Neural cell (in vitro differentiated cells): ENCODE measurements at regions not wholly inside any gene's neighbourhood (a gene's known extent, or its start where the extent isn't known, plus 50 kb on each side); places are given as distances from the start of the nearest gene placed in this dataset.

Experiments
- H2AFZ ChIP-seq: fragments of 200-600, 300-800 bp; sonication (generic), shearing (Covaris generic); 2 replicates; pipeline ENCODE4 v1.6.0; 2014; ENCODE audit warnings: low read depth, mild to moderate bottlenecking, antibody characterized with exemption, low read length, moderate library complexity
- H3F3A ChIP-seq: fragments of 200-600 bp; shearing (Covaris generic); 2 replicates; pipeline ENCODE4 v1.6.1; 2016; ENCODE audit warnings: mild to moderate bottlenecking, moderate library complexity, mixed read lengths, antibody characterized with exemption, low read length; ENCODE audit not compliant: insufficient read depth, poor library complexity, severe bottlenecking
- H3K27ac ChIP-seq: fragments of 200-600, 300-800 bp; sonication (generic), shearing (Covaris generic); 2 replicates; pipeline ENCODE4 v1.5.1; 2014; ENCODE audit warnings: mild to moderate bottlenecking, low read length, moderate library complexity
- H3K27me3 ChIP-seq: fragments of 300-800, 200-600 bp; sonication (generic), shearing (Covaris generic); 2 replicates; pipeline ENCODE4 v1.6.0; 2014; ENCODE audit warnings: mild to moderate bottlenecking, low read depth, low read length, moderate library complexity; ENCODE audit not compliant: insufficient read depth
- H3K36me3 ChIP-seq: fragments of 300-800, 200-600 bp; sonication (generic), shearing (Covaris generic); 2 replicates; pipeline ENCODE4 v1.5.1; 2014; ENCODE audit warnings: mild to moderate bottlenecking, antibody characterized with exemption, low read length, moderate library complexity; ENCODE audit not compliant: insufficient read depth
- H3K4me2 ChIP-seq: fragments of 300-800, 200-600 bp; sonication (generic), shearing (Covaris generic); 2 replicates; pipeline ENCODE4 v1.6.0; 2014; ENCODE audit warnings: mild to moderate bottlenecking, low read length
- H3K4me3 ChIP-seq: fragments of 300-800, 200-600 bp; sonication (generic), shearing (Covaris generic); 2 replicates; pipeline ENCODE4 v1.5.1; 2014; ENCODE audit warnings: mild to moderate bottlenecking, low read length, moderate library complexity
- H3K79me2 ChIP-seq: fragments of 200-600 bp; shearing (Covaris generic); replicated peaks from 2 replicates; pipeline ENCODE4 v1.6.0; 2014; ENCODE audit warnings: mild to moderate bottlenecking, low read length, moderate library complexity; ENCODE audit not compliant: insufficient read depth
- H3K9ac ChIP-seq: fragments of 300-800, 200-600 bp; sonication (generic), shearing (Covaris generic); 2 replicates; pipeline ENCODE4 v1.6.1; 2016; ENCODE audit warnings: mild to moderate bottlenecking, low read length, mixed read lengths
- H3K9me2 ChIP-seq: fragments of 200-600 bp; shearing (Covaris generic); 2 replicates; pipeline ENCODE4 v1.6.1; 2016; ENCODE audit warnings: mild to moderate bottlenecking, low read length, mixed read lengths; ENCODE audit not compliant: insufficient read depth
- H3K9me3 ChIP-seq: fragments of 200-600, 300-800 bp; sonication (generic), shearing (Covaris generic); 2 replicates; pipeline ENCODE4 v1.6.1; 2016; ENCODE audit warnings: mild to moderate bottlenecking, mixed run types, low read length, moderate library complexity, mixed read lengths
- H4K20me1 ChIP-seq: fragments of 200-600 bp; shearing (Covaris generic); 2 replicates; pipeline ENCODE4 v1.6.1; 2016; ENCODE audit warnings: mild to moderate bottlenecking, mixed run types; ENCODE audit not compliant: insufficient read depth
- EP300 ChIP-seq: fragments of 450-650 bp; conservative IDR thresholded peaks from 2 replicates; pipeline ENCODE4 v1.6.1; 2014; ENCODE audit warnings: antibody characterized with exemption, mild to moderate bottlenecking, moderate library complexity; ENCODE audit not compliant: poor library complexity, severe bottlenecking
- EZH2 ChIP-seq: fragments of 200-600, 300-800 bp; shearing (Covaris generic), sonication (generic); IDR thresholded peaks from 2 replicates; pipeline ENCODE4 v1.6.1; 2014; ENCODE audit warnings: antibody characterized with exemption, low read length, borderline replicate concordance, mild to moderate bottlenecking; ENCODE audit not compliant: insufficient read depth, poor library complexity, severe bottlenecking
- MXI1 ChIP-seq: fragments of 450-650 bp; conservative IDR thresholded peaks from 2 replicates; pipeline ENCODE4 v1.6.1; 2014; ENCODE audit warnings: antibody characterized with exemption, mild to moderate bottlenecking; ENCODE audit not compliant: poor library complexity, severe bottlenecking
- POLR2AphosphoS5 ChIP-seq: IDR thresholded peaks from 2 replicates; pipeline ENCODE4 v1.6.1; 2012
- RAD21 ChIP-seq: fragments of 450-650 bp; conservative IDR thresholded peaks from 2 replicates; pipeline ENCODE4 v1.6.1; 2014; ENCODE audit warnings: antibody characterized with exemption, mild to moderate bottlenecking, moderate library complexity
- SMC3 ChIP-seq: fragments of 450-650 bp; conservative IDR thresholded peaks from 2 replicates; pipeline ENCODE4 v1.6.1; 2014; ENCODE audit warnings: antibody characterized with exemption, mild to moderate bottlenecking, moderate library complexity; ENCODE audit not compliant: poor library complexity
- TAF1 ChIP-seq: IDR thresholded peaks from 2 replicates; pipeline ENCODE4 v1.6.1; 2012; ENCODE audit warnings: low read depth
- TF ChIP-seq, protein P1 (sequence below): fragments of 450-650 bp; IDR thresholded peaks from 2 replicates; pipeline ENCODE4 v1.5.1; 2014; ENCODE audit warnings: antibody characterized with exemption, mild to moderate bottlenecking, moderate library complexity; ENCODE audit not compliant: poor library complexity, severe bottlenecking
- TF ChIP-seq, protein P2 (sequence below): IDR thresholded peaks from 2 replicates; pipeline ENCODE4 v1.6.1; 2012; ENCODE audit warnings: borderline replicate concordance

DNA sequence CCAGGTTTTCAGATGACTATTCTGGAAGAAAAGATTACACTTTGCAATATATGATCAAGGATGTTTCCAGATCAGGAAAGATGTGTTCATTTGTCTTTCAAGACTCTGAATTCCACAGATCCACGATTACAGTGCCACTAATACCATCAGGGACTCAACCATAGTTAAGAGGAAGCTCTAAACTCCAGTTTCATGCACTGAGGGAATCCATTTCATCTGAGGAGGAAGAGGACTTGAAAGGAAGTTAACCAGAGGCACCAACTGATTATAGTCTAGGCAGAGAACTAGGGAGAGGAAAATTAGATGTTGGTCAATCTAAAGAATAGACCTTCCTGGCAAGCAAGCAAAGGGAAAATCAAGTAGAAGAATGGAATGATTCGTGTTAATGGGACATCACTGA is 218.3 kb upstream of the PRDM1 start:
- H3K27me3 ChIP-seq, result no peaks in the 10 kb centered on the region
- TF ChIP-seq, protein P1, sequence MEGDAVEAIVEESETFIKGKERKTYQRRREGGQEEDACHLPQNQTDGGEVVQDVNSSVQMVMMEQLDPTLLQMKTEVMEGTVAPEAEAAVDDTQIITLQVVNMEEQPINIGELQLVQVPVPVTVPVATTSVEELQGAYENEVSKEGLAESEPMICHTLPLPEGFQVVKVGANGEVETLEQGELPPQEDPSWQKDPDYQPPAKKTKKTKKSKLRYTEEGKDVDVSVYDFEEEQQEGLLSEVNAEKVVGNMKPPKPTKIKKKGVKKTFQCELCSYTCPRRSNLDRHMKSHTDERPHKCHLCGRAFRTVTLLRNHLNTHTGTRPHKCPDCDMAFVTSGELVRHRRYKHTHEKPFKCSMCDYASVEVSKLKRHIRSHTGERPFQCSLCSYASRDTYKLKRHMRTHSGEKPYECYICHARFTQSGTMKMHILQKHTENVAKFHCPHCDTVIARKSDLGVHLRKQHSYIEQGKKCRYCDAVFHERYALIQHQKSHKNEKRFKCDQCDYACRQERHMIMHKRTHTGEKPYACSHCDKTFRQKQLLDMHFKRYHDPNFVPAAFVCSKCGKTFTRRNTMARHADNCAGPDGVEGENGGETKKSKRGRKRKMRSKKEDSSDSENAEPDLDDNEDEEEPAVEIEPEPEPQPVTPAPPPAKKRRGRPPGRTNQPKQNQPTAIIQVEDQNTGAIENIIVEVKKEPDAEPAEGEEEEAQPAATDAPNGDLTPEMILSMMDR, result no peak
- TF ChIP-seq POLR2AphosphoS5 (no peak), SMC3 (no peak), RAD21 (no peak), MXI1 (no peak), TAF1 (no peak), EZH2 (no peak), EP300 (no peak)
- TF ChIP-seq, protein P2, sequence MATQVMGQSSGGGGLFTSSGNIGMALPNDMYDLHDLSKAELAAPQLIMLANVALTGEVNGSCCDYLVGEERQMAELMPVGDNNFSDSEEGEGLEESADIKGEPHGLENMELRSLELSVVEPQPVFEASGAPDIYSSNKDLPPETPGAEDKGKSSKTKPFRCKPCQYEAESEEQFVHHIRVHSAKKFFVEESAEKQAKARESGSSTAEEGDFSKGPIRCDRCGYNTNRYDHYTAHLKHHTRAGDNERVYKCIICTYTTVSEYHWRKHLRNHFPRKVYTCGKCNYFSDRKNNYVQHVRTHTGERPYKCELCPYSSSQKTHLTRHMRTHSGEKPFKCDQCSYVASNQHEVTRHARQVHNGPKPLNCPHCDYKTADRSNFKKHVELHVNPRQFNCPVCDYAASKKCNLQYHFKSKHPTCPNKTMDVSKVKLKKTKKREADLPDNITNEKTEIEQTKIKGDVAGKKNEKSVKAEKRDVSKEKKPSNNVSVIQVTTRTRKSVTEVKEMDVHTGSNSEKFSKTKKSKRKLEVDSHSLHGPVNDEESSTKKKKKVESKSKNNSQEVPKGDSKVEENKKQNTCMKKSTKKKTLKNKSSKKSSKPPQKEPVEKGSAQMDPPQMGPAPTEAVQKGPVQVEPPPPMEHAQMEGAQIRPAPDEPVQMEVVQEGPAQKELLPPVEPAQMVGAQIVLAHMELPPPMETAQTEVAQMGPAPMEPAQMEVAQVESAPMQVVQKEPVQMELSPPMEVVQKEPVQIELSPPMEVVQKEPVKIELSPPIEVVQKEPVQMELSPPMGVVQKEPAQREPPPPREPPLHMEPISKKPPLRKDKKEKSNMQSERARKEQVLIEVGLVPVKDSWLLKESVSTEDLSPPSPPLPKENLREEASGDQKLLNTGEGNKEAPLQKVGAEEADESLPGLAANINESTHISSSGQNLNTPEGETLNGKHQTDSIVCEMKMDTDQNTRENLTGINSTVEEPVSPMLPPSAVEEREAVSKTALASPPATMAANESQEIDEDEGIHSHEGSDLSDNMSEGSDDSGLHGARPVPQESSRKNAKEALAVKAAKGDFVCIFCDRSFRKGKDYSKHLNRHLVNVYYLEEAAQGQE, result no peak
- H3K36me3 ChIP-seq, result no peaks in the 10 kb centered on the region
- no peak overlapping the region for H3K4me2 ChIP-seq
- no peak overlapping the region for H3K27ac ChIP-seq
- H2AFZ ChIP-seq, result no peak overlapping the region
- H4K20me1 ChIP-seq, result no peaks in the 10 kb centered on the region
- no peaks in the 10 kb centered on the region for H3F3A ChIP-seq
- no peak overlapping the region for H3K4me3 ChIP-seq
- H3K9me2 ChIP-seq, result no peaks in the 10 kb centered on the region
- H3K9me3 ChIP-seq, result no peaks in the 10 kb centered on the region
- H3K9ac ChIP-seq, result no peak overlapping the region
- no peaks in the 10 kb centered on the region for H3K79me2 ChIP-seq

DNA sequence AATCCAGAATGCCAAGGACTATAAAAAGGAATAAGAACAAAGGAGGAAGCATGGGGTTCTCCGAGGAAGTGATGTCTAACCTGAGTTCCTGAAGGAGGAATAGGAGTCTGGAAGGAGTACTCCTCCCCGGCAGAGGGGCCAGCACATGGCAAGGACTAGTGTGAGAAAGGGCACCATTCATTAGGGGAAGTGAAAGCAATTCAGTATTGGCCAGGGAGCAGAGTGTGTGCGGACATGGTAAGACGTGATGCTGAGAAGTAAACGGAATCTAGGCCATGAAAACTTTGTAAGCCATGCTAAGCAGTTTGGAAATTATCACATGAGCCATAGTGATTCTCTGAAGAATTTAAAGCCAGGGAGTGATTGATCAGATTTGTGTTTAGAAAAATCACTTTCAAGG is 218.9 kb upstream of the PRDM1 start:
- no peak overlapping the region for H3K27ac ChIP-seq

More for the DNA sequence above, 218.9 kb upstream of the PRDM1 start:
- H3K4me3 ChIP-seq, result no peak overlapping the region
- no peaks in the 10 kb centered on the region for H3K36me3 ChIP-seq
- no peaks in the 10 kb centered on the region for H3K9me2 ChIP-seq
- no peaks in the 10 kb centered on the region for H3F3A ChIP-seq
- TF ChIP-seq SMC3 (no peak), EZH2 (no peak), RAD21 (no peak), MXI1 (no peak)
- TF ChIP-seq, protein P2, result no peak
- no peaks in the 10 kb centered on the region for H3K9me3 ChIP-seq
- H3K9ac ChIP-seq, result no peak overlapping the region
- H3K4me2 ChIP-seq, result no peak overlapping the region
- H3K79me2 ChIP-seq, result no peaks in the 10 kb centered on the region
- H3K27me3 ChIP-seq, result no peaks in the 10 kb centered on the region
- no peaks in the 10 kb centered on the region for H4K20me1 ChIP-seq
- H2AFZ ChIP-seq, result no peak overlapping the region
